ENCODE measurements at regions not wholly inside any gene's neighbourhood (a gene's known extent, or its start where the extent isn't known, plus 50 kb on each side); places are given as distances from the start of the nearest gene placed in this dataset.

GRCh38 chr13:112142401-112142930 is 75.5 kb downstream of the SOX1 start:
- Mint-ChIP-seq H3K36me3 (no peaks in the 10 kb centered on the region), H3K27me3 (peaks cover 1 to 5% of the 10 kb centered on the region in 2 donors), H3K4me1 (no peaks in the 10 kb centered on the region), H3K27ac (no peak overlapping the region), H3K9me3 (no peaks in the 10 kb centered on the region), H3K4me3 (no peak overlapping the region)
- no peak for DNase-seq
- Histone ChIP-seq H3K9me3 (ENCODE audit: control insufficient read depth in 1 of 2, low read length in 2 of 2) (no peaks in the 10 kb centered on the region), H3K27me3 (ENCODE audit: insufficient read depth, low read length) (no peaks in the 10 kb centered on the region), H3K4me1 (ENCODE audit: insufficient read depth, low read length) (no peaks in the 10 kb centered on the region), H3K27ac (ENCODE audit: low read depth, low read length) (no peak overlapping the region), H3K36me3 (ENCODE audit: insufficient read depth, low read length) (no peaks in the 10 kb centered on the region), H3K4me3 (ENCODE audit: low read length in 2 of 2) (no peak overlapping the region)
- ChIA-PET POLR2A (ENCODE audit: partially characterized antibody) (no interaction called here), CTCF (ENCODE audit: partially characterized antibody) (no interaction called here)
- intact Hi-C loops (cut with micrococcal nuclease): no loop called here

GRCh38 chr13:112143046-112143752 is 76.2 kb downstream of the SOX1 start:
- H3K27me3 ChIP-seq (ENCODE audit: insufficient read depth, low read length): no peaks in the 10 kb centered on the region
- CTCF ChIA-PET (ENCODE audit: partially characterized antibody): no interaction called here
- no peaks in the 10 kb centered on the region for H3K36me3 ChIP-seq (ENCODE audit: insufficient read depth, low read length)
- no peaks in the 10 kb centered on the region for H3K4me1 Mint-ChIP-seq
- peaks cover 1 to 5% of the 10 kb centered on the region in 2 donors for H3K27me3 Mint-ChIP-seq
- DNase-seq: no peak
- no peaks in the 10 kb centered on the region for H3K36me3 Mint-ChIP-seq
- no peak overlapping the region for H3K27ac ChIP-seq (ENCODE audit: low read depth, low read length)
- no peaks in the 10 kb centered on the region for H3K4me1 ChIP-seq (ENCODE audit: insufficient read depth, low read length)
- H3K4me3 ChIP-seq (ENCODE audit: low read length in 2 of 2): no peak overlapping the region
- no peaks in the 10 kb centered on the region for H3K9me3 Mint-ChIP-seq
- no peaks in the 10 kb centered on the region for H3K9me3 ChIP-seq (ENCODE audit: control insufficient read depth in 1 of 2, low read length in 2 of 2)
- intact Hi-C loops (cut with micrococcal nuclease): no loop called here
- H3K27ac Mint-ChIP-seq: no peak overlapping the region
- POLR2A ChIA-PET (ENCODE audit: partially characterized antibody): no interaction called here
- H3K4me3 Mint-ChIP-seq: no peak overlapping the region

DNA sequence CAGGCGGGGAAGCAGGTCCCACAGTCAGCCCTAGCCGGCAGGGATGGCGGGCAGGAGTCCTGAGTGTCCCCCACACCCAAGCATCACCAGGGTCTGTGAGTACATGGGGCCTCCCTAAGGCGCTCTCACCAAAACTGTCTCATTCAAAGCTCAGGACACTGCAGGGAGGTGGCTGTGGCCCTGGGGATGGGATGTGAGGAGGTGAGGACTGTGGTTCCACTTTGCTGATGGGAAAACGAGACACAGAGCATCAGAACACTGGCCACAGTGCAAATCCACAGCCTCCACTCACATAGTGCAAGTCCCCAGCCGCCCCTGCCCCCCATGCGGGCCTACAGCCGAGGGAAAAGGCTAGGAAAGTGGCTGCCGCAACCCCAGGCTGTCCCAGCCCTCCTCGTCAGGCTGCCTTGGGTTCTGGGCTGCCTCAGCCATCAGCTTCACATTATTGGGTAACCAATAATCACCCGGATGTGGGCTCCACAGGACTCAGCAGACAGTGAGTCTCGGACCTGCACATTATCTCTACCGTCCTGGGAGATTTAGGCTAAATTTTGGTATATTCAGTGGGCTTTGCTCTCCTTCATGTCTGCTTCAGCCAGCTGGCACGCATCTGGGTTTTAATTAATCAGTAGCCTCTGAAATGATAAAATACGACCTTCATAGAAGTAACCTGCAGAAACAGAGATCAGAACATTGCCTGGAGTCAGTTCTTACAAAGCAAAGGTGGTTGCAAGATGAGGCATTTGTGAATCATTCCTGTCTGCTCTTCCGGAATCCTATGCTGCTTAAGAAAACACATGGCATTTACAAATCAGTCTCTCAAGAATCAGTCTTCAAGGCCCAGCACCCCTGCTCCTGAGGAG is 77.0 kb downstream of the SOX1 start:
- Mint-ChIP-seq H3K36me3 (no peaks in the 10 kb centered on the region), H3K9me3 (peaks cover 0 to 3% (median 0%) of the 10 kb centered on the region in 8 donors), H3K4me1 (no peaks in the 10 kb centered on the region), H3K27me3 (peaks cover 0 to 5% of the 10 kb centered on the region in 2 donors), H3K4me3 (no peak overlapping the region), H3K27ac (no peak overlapping the region)
- ChIA-PET CTCF (ENCODE audit: partially characterized antibody) (no interaction called here), POLR2A (ENCODE audit: partially characterized antibody) (no interaction called here)
- DNase-seq: no peak
- Histone ChIP-seq H3K36me3 (ENCODE audit: insufficient read depth, low read length) (no peaks in the 10 kb centered on the region), H3K9me3 (ENCODE audit: control insufficient read depth in 1 of 2, low read length in 2 of 2) (no peaks in the 10 kb centered on the region), H3K4me1 (ENCODE audit: insufficient read depth, low read length) (no peaks in the 10 kb centered on the region), H3K27me3 (ENCODE audit: insufficient read depth, low read length) (no peaks in the 10 kb centered on the region), H3K27ac (ENCODE audit: low read depth, low read length) (no peak overlapping the region), H3K4me3 (ENCODE audit: low read length in 2 of 2) (no peak overlapping the region)
- intact Hi-C loops (cut with micrococcal nuclease): no loop called here

- DNase-seq: no peak
- peaks cover 0 to 5% of the 10 kb centered on the region in 2 donors for H3K27me3 Mint-ChIP-seq
- Histone ChIP-seq H3K4me3 (ENCODE audit: low read length in 2 of 2) (no peak overlapping the region), H3K36me3 (ENCODE audit: insufficient read depth, low read length) (no peaks in the 10 kb centered on the region), H3K9me3 (ENCODE audit: control insufficient read depth in 1 of 2, low read length in 2 of 2) (no peaks in the 10 kb centered on the region), H3K4me1 (ENCODE audit: insufficient read depth, low read length) (no peaks in the 10 kb centered on the region), H3K27me3 (ENCODE audit: insufficient read depth, low read length) (no peaks in the 10 kb centered on the region), H3K27ac (ENCODE audit: low read depth, low read length) (no peak overlapping the region)
- CTCF ChIA-PET (ENCODE audit: partially characterized antibody): no interaction called here
- H3K27ac Mint-ChIP-seq: no peak overlapping the region
- H3K4me3 Mint-ChIP-seq: no peak overlapping the region
- POLR2A ChIA-PET (ENCODE audit: partially characterized antibody): no interaction called here
- H3K4me1 Mint-ChIP-seq: no peaks in the 10 kb centered on the region
- intact Hi-C loops (cut with micrococcal nuclease): no loop called here
- peaks cover 0 to 5% (median 0%) of the 10 kb centered on the region in 8 donors for H3K9me3 Mint-ChIP-seq
- no peaks in the 10 kb centered on the region for H3K36me3 Mint-ChIP-seq
Measured at GRCh38 chr13:112144616-112145550, 77.9 kb downstream of the SOX1 start.

GRCh38 chr13:112145551-112146360 is 78.8 kb downstream of the SOX1 start:
- no peaks in the 10 kb centered on the region for H3K36me3 Mint-ChIP-seq
- intact Hi-C loops (cut with micrococcal nuclease): no loop called here
- H3K27ac ChIP-seq (ENCODE audit: low read depth, low read length): no peak overlapping the region
- H3K27me3 Mint-ChIP-seq: peaks cover 0 to 1% of the 10 kb centered on the region in 2 donors
- H3K27ac Mint-ChIP-seq: no peak overlapping the region
- ChIA-PET CTCF (ENCODE audit: partially characterized antibody) (no interaction called here), POLR2A (ENCODE audit: partially characterized antibody) (no interaction called here)
- DNase-seq: no peak
- no peaks in the 10 kb centered on the region for H3K4me1 Mint-ChIP-seq
- no peak overlapping the region for H3K4me3 Mint-ChIP-seq
- H3K4me1 ChIP-seq (ENCODE audit: insufficient read depth, low read length): no peaks in the 10 kb centered on the region
- no peak overlapping the region for H3K4me3 ChIP-seq (ENCODE audit: low read length in 2 of 2)
- H3K36me3 ChIP-seq (ENCODE audit: insufficient read depth, low read length): no peaks in the 10 kb centered on the region
- H3K9me3 Mint-ChIP-seq: peaks cover 0 to 5% (median 0%) of the 10 kb centered on the region in 8 donors
- no peaks in the 10 kb centered on the region for H3K9me3 ChIP-seq (ENCODE audit: control insufficient read depth in 1 of 2, low read length in 2 of 2)
- no peaks in the 10 kb centered on the region for H3K27me3 ChIP-seq (ENCODE audit: insufficient read depth, low read length)

DNA sequence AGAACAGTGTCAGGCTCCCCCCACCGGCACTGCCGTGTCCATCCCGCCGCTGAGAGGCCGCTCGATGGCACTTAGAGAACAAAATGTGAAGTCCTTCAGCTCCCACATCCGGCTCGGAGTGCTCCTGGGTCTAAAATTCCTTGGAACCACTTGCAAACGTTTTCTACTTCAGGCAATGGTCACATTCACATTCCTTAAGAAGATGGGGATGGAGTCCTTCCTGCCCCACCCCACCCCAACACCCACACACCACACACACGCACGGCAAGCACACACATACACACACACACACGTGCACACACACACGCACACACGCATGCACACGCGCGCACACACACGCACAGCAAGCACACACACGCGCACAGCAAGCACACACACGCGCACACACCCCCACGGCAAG is 83.4 kb downstream of the SOX1 start:
- peaks cover 0 to 5% (median 1%) of the 10 kb centered on the region in 8 donors for H3K9me3 Mint-ChIP-seq
- intact Hi-C loops (cut with micrococcal nuclease): no loop called here

More for the DNA sequence above, 83.4 kb downstream of the SOX1 start:
- Mint-ChIP-seq H3K36me3 (no peaks in the 10 kb centered on the region), H3K27ac (no peak overlapping the region), H3K27me3 (peaks cover 0 to 4% of the 10 kb centered on the region in 2 donors), H3K4me1 (no peaks in the 10 kb centered on the region), H3K4me3 (no peak overlapping the region)
- Histone ChIP-seq H3K27ac (ENCODE audit: low read depth, low read length) (no peak overlapping the region), H3K9me3 (ENCODE audit: control insufficient read depth in 1 of 2, low read length in 2 of 2) (no peaks in the 10 kb centered on the region), H3K4me3 (ENCODE audit: low read length in 2 of 2) (no peak overlapping the region), H3K36me3 (ENCODE audit: insufficient read depth, low read length) (no peaks in the 10 kb centered on the region), H3K4me1 (ENCODE audit: insufficient read depth, low read length) (no peaks in the 10 kb centered on the region), H3K27me3 (ENCODE audit: insufficient read depth, low read length) (no peaks in the 10 kb centered on the region)
- ChIA-PET POLR2A (ENCODE audit: partially characterized antibody) (no interaction called here), CTCF (ENCODE audit: partially characterized antibody) (no interaction called here)
- DNase-seq: no peak
